ENCODE measurements at regions not wholly inside any gene's neighbourhood (a gene's known extent, or its start where the extent isn't known, plus 50 kb on each side); places are given as distances from the start of the nearest gene placed in this dataset.

- TF ChIP-seq POLR2AphosphoS5 (IDR thresholded peaks at IDR 0.05) (no peak), CTCF (IDR thresholded peaks at IDR 0.05) (no peak), EP300 (IDR thresholded peaks at IDR 0.05; ENCODE audit: low read depth) (no peak), POLR2A (IDR thresholded peaks at IDR 0.05) (no peak)
Observed at GRCh38 chr2:43164686-43165085, 61.7 kb downstream of the ZFP36L2 start.

Measured in transverse colon (tissue), 4 donors.